Endothelial cell of umbilical vein (primary cell): ENCODE measurements at regions not wholly inside any gene's neighbourhood (a gene's known extent, or its start where the extent isn't known, plus 50 kb on each side); places are given as distances from the start of the nearest gene placed in this dataset.

Source experiments
- BruUV-seq: library from RNA; stranded (reverse); fragments of 400-500 nt; replicated peaks from 2 replicates; lab custom pipeline; 2021; lab: Mats Ljungman, UMichigan
- CTCF ChIA-PET: fragments of 300-600, 350-600 bp; sonication (Branson Sonifier 250); formaldehyde crosslinking; loops from one replicate; lab custom pipeline; 2021; ENCODE audit warnings: antibody characterized with exemption, inconsistent platforms; lab: Charles Lee
- POLR2A ChIA-PET: fragments of 300-600, 350-600 bp; sonication (Branson Sonifier 250); formaldehyde crosslinking; loops from one replicate; lab custom pipeline; 2021; ENCODE audit warnings: antibody characterized with exemption, inconsistent platforms; lab: Charles Lee
- DNase-seq: peaks from one replicate; pipeline ENCODE4 v3.0.0-alpha.2; 2011; ENCODE audit warnings: low read depth, low spot score
- FAIRE-seq: peaks from 2 replicates; lab custom pipeline; 2011; peaks lifted over from hg19 to GRCh38; lab: Jason Lieb, UNC
- H2AFZ ChIP-seq: 2 replicates; pipeline ENCODE4 v1.6.0; 2012; ENCODE audit warnings: low read depth, low read length, control low read depth, inconsistent platforms
- H3K27ac ChIP-seq: 2 replicates; pipeline ENCODE4 v1.5.1; 2011; ENCODE audit warnings: low read depth, mild to moderate bottlenecking, control low read depth, low read length, moderate library complexity; ENCODE audit not compliant: insufficient read depth
- H3K27me3 ChIP-seq, 2 experiments: 2 replicates each; pipeline versions ENCODE4 v1.6.0 to v1.6.1; 2011; ENCODE audit warnings: low read length in 2 of 2, mixed read lengths in 1 of 2; ENCODE audit not compliant: control insufficient read depth in 2 of 2, insufficient read depth in 2 of 2
- H3K36me3 ChIP-seq, 2 experiments: 2 replicates in 1 of 2; 3 replicates in 1 of 2; pipeline ENCODE4 v1.5.1; 2011; ENCODE audit warnings: low read length in 2 of 2, mild to moderate bottlenecking in 1 of 2, moderate library complexity in 1 of 2; ENCODE audit not compliant: control insufficient read depth in 2 of 2, insufficient read depth in 2 of 2; ENCODE audit errors: extremely low read depth in 1 of 2
- H3K4me1 ChIP-seq: 3 replicates; pipeline ENCODE4 v1.5.1; 2011; ENCODE audit warnings: mild to moderate bottlenecking, low read length; ENCODE audit not compliant: control insufficient read depth, insufficient read depth; ENCODE audit errors: extremely low read depth
- H3K4me2 ChIP-seq: 2 replicates; pipeline ENCODE4 v1.6.1; 2011; ENCODE audit warnings: low read length, control low read depth, mixed read lengths; ENCODE audit not compliant: insufficient read depth
- H3K4me3 ChIP-seq, 3 experiments: fragments of 200-600 bp in 1 of 3; sonication (generic), shearing (Covaris generic) in 1 of 3; replicated peaks in 1 of 3; 2 replicates each; pipeline ENCODE4 v1.5.1; 2011 to 2016; ENCODE audit warnings: control low read depth in 3 of 3, low read length in 3 of 3, mild to moderate bottlenecking in 2 of 3, inconsistent platforms in 1 of 3, low read depth in 1 of 3, moderate library complexity in 1 of 3; ENCODE audit not compliant: insufficient read depth in 1 of 3
- H3K79me2 ChIP-seq: 2 replicates; pipeline ENCODE4 v1.6.0; 2012; ENCODE audit warnings: low read length, inconsistent platforms; ENCODE audit not compliant: control insufficient read depth, insufficient read depth
- H3K9ac ChIP-seq: replicated peaks from 2 replicates; pipeline ENCODE3; 2011; ENCODE audit warnings: low read length, control low read depth; ENCODE audit not compliant: insufficient read depth; ENCODE audit errors: extremely low read depth
- H3K9me1 ChIP-seq: replicated peaks from 3 replicates; pipeline ENCODE4 v1.6.0; 2011; ENCODE audit warnings: mild to moderate bottlenecking, low read length; ENCODE audit not compliant: control insufficient read depth, insufficient read depth; ENCODE audit errors: extremely low read depth
- H3K9me3 ChIP-seq: replicated peaks from 2 replicates; pipeline ENCODE4 v1.5.1; 2012; ENCODE audit warnings: low read length, inconsistent platforms; ENCODE audit not compliant: control insufficient read depth, insufficient read depth
- H4K20me1 ChIP-seq: replicated peaks from 2 replicates; pipeline ENCODE3; 2011; ENCODE audit warnings: mild to moderate bottlenecking, low read length; ENCODE audit not compliant: control insufficient read depth, insufficient read depth; ENCODE audit errors: extremely low read depth
- CTCF ChIP-seq, 2 donors: IDR thresholded peaks; 1 replicate in 1 of 2; 2 replicates in 1 of 2; pipeline ENCODE4 v1.5.1; 2011; ENCODE audit warnings: low read length in 2 of 2, mild to moderate bottlenecking in 2 of 2, moderate library complexity in 2 of 2, control low read depth in 1 of 2, inconsistent platforms in 1 of 2, low read depth in 1 of 2; ENCODE audit not compliant: insufficient read depth in 1 of 2; ENCODE audit errors: extremely low read depth in 1 of 2
- EZH2 ChIP-seq: IDR thresholded peaks from 2 replicates; pipeline ENCODE4 v1.6.1; 2012; ENCODE audit warnings: borderline replicate concordance, low read depth, mild to moderate bottlenecking, moderate library complexity, low read length, inconsistent platforms; ENCODE audit not compliant: severe bottlenecking
- FOS ChIP-seq: IDR thresholded peaks from 2 replicates; pipeline ENCODE4 v1.6.1; 2011; ENCODE audit warnings: mild to moderate bottlenecking, low read length, moderate library complexity, borderline replicate concordance; ENCODE audit not compliant: insufficient read depth
- GATA2 ChIP-seq: IDR thresholded peaks from 2 replicates; pipeline ENCODE4 v1.7.0; 2011; ENCODE audit warnings: low read depth, mild to moderate bottlenecking, moderate library complexity, mixed read lengths, low read length; ENCODE audit not compliant: insufficient read length, insufficient read depth
- JUN ChIP-seq: IDR thresholded peaks from 2 replicates; pipeline ENCODE4 v1.6.1; 2011; ENCODE audit warnings: borderline replicate concordance, low read depth; ENCODE audit not compliant: insufficient read length, insufficient read depth
- MYC ChIP-seq: IDR thresholded peaks from one replicate; pipeline ENCODE4 v1.6.1; 2011; ENCODE audit warnings: mild to moderate bottlenecking, low read depth, low read length
- POLR2A ChIP-seq: IDR thresholded peaks from 2 replicates; pipeline ENCODE4 v1.6.1; 2012; ENCODE audit warnings: low read depth, mild to moderate bottlenecking, control low read depth, low read length
- POLR2AphosphoS5 ChIP-seq: IDR thresholded peaks from 2 replicates; pipeline ENCODE4 v1.6.1; 2012; ENCODE audit warnings: low read depth, mild to moderate bottlenecking, control low read depth, low read length, moderate library complexity; ENCODE audit not compliant: insufficient read depth
- dilution Hi-C: fragments of 300-500 bp; cut with MboI; formaldehyde crosslinking; loops from one replicate; pipeline ENCODE4 v1.15.0; 2019; ENCODE audit warnings: low sequenced_read_pairs; ENCODE audit not compliant: extremely low pct_ligation_motif_present
- intact Hi-C: fragments of 100-400 bp; cut with micrococcal nuclease; formaldehyde crosslinking; loops from one replicate; pipeline ENCODE4 v1.10.0; 2022
- TF ChIP-seq, protein P1 (sequence below): IDR thresholded peaks from 2 replicates; pipeline ENCODE4 v1.6.1; 2011; ENCODE audit not compliant: insufficient read depth, insufficient read length

DNA sequence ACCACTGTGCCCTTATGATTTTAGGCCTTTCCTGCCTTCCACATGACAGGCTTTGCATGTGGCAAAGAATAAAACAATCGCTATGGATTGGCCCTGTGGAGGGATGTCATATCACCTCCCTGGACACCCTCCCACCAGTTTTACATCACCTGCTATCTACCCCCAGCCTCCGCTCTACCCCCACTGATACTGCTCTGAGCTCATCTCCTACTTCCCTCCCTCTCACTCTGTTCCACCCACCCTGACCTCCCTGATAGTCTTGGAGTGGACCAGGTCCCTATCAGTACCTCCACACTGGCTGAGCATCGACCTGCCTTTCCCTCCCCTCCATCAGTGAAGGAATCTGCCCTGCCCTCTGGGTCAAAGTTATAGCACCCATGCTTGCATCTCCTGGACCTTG is 91.8 kb upstream of the FOXN3 start:
- TF ChIP-seq MYC, result no peak
- DNase-seq (no peak), FAIRE-seq (no peak)
- dilution Hi-C loops, result no loop called here
- H3K27ac ChIP-seq, result no peak overlapping the region
- ChIA-PET CTCF (no interaction called here), POLR2A (no interaction called here)
- no peaks in the 10 kb centered on the region for H4K20me1 ChIP-seq
- H3K79me2 ChIP-seq, result no peaks in the 10 kb centered on the region
- H3K4me3 ChIP-seq, result no peak overlapping the region
- H3K9ac ChIP-seq, result no peak overlapping the region
- H2AFZ ChIP-seq, result no peak overlapping the region
- peaks cover 17% of the 10 kb centered on the region for H3K4me1 ChIP-seq
- no peaks in the 10 kb centered on the region for H3K9me3 ChIP-seq
- H3K9me1 ChIP-seq, result no peaks in the 10 kb centered on the region
- no peaks in the 10 kb centered on the region for H3K36me3 ChIP-seq
- intact Hi-C loops, result loop anchor here (5.0 kb wide), 1 partner anchor 82 kb away; no protein-coding TSS in a partner anchor
- H3K4me2 ChIP-seq, result no peak overlapping the region
- BruUV-seq, result no TSS peak
- no peaks in the 10 kb centered on the region for H3K27me3 ChIP-seq

DNA sequence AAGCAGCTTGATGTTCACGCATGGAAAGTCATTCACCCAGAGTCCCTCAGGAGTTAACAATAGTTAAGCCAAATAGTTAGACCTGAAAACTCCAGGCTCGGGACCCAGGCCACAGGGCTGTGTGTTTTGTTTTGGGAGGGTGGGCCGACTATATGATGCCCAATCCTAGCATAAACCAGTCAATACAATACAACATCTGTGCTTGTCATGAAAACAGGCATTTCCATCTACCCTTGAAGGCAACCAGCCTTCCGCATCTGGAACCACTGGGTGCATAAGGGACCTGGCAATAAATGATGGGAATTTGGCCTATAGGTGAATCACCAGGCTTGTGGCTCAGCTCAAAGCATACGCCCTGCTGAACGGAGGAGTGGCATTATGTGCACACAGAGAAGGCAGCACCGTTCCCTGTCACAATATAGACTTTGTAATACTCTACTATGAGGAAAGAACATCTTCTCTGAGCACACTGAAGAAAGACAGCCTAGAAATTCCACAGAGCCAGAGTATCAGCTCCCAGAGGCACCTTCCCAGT is 91.0 kb upstream of the FOXN3 start:
- Histone ChIP-seq H3K9ac (no peak overlapping the region), H3K4me3 (no peak overlapping the region), H3K9me3 (no peaks in the 10 kb centered on the region), H3K9me1 (no peaks in the 10 kb centered on the region), H3K4me1 (peaks cover 17% of the 10 kb centered on the region), H3K79me2 (no peaks in the 10 kb centered on the region), H2AFZ (no peak overlapping the region), H3K36me3 (no peaks in the 10 kb centered on the region), H3K27ac (peak overlapping the region; percentile 37), H4K20me1 (no peaks in the 10 kb centered on the region), H3K27me3 (no peaks in the 10 kb centered on the region), H3K4me2 (peak overlapping the region; percentile 23)
- FAIRE-seq, result no peak
- CTCF ChIA-PET, result interaction anchor here (1.2 kb wide), 1 partner anchor 35 kb away, joined by 3 read pairs; no protein-coding TSS in a partner anchor
- TF ChIP-seq JUN (no peak), POLR2A (no peak), EZH2 (no peak), MYC (no peak), CTCF (IDR thresholded peaks at IDR 0.05; ENCODE audit: extremely low read depth in 1 of 2, insufficient read depth in 1 of 2, low read depth in 1 of 2, low read length in 2 of 2) (no peak), POLR2AphosphoS5 (no peak), GATA2 (no peak), FOS (no peak)
- TF ChIP-seq, protein P1, sequence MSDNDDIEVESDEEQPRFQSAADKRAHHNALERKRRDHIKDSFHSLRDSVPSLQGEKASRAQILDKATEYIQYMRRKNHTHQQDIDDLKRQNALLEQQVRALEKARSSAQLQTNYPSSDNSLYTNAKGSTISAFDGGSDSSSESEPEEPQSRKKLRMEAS, result no peak
- no TSS peak for BruUV-seq
- POLR2A ChIA-PET, result no interaction called here
- intact Hi-C loops (loop anchor here (2.0 to 5.0 kb wide), 2 partner anchors 81 to 111 kb away; no protein-coding TSS in a partner anchor), dilution Hi-C loops (no loop called here)
- no peak for DNase-seq
